Cardiac muscle cell (in vitro differentiated cells and primary cell): ENCODE measurements at regions not wholly inside any gene's neighbourhood (a gene's known extent, or its start where the extent isn't known, plus 50 kb on each side); places are given as distances from the start of the nearest gene placed in this dataset.

Experiments
- DNase-seq, 2 donors: peaks; one replicate each; pipeline versions ENCODE4 v3.0.0 to v3.0.0-alpha.2; 2010 to 2017; ENCODE audit warnings: low read depth in 1 of 2, low spot score in 1 of 2
- H3K27ac ChIP-seq: fragments of 200-600 bp; sonication (generic); 2 replicates; pipeline ENCODE4 v1.5.1; 2016
- H3K27me3 ChIP-seq: fragments of 200-600 bp; sonication (generic); 2 replicates; pipeline ENCODE4 v1.6.0; 2016; ENCODE audit warnings: control low read depth
- H3K36me3 ChIP-seq: fragments of 200-600 bp; sonication (generic); 2 replicates; pipeline ENCODE4 v1.5.1; 2016; ENCODE audit warnings: control low read depth
- H3K4me1 ChIP-seq: fragments of 200-600 bp; sonication (generic); 2 replicates; pipeline ENCODE4 v1.8.1; 2017; ENCODE audit warnings: low read depth, mild to moderate bottlenecking, mixed run types
- H3K4me3 ChIP-seq: fragments of 200-600 bp; sonication (generic); 2 replicates; pipeline ENCODE4 v1.5.1; 2016; ENCODE audit warnings: mild to moderate bottlenecking
- H3K9me3 ChIP-seq: fragments of 200-600 bp; sonication (generic); 2 replicates; pipeline ENCODE4 v1.5.1; 2017; ENCODE audit warnings: low read depth, mild to moderate bottlenecking, control low read depth
- CTCF ChIP-seq: IDR thresholded peaks from 2 replicates; pipeline ENCODE4 v1.5.1; 2012; ENCODE audit warnings: low read depth, mild to moderate bottlenecking, low read length

- no peak for DNase-seq
- peaks cover 4% of the 10 kb centered on the region for H3K27me3 ChIP-seq
- H3K4me3 ChIP-seq: no peak overlapping the region
- no peak for TF ChIP-seq CTCF
- H3K36me3 ChIP-seq: no peaks in the 10 kb centered on the region
- no peaks in the 10 kb centered on the region for H3K4me1 ChIP-seq
- H3K27ac ChIP-seq: no peak overlapping the region
- no peaks in the 10 kb centered on the region for H3K9me3 ChIP-seq
Observed at GRCh38 chr3:193946945-193947344, 189.0 kb upstream of the HES1 start.

GRCh38 chr3:193947596-193947995 is 188.4 kb upstream of the HES1 start:
- Histone ChIP-seq H3K4me3 (no peak overlapping the region), H3K27ac (no peak overlapping the region), H3K4me1 (no peaks in the 10 kb centered on the region), H3K36me3 (no peaks in the 10 kb centered on the region), H3K9me3 (no peaks in the 10 kb centered on the region), H3K27me3 (peaks cover 4% of the 10 kb centered on the region)
- DNase-seq: no peak
- TF ChIP-seq CTCF: no peak

GRCh38 chr3:193948459-193948858 is 187.5 kb upstream of the HES1 start:
- Histone ChIP-seq H3K27ac (no peak overlapping the region), H3K4me3 (no peak overlapping the region), H3K36me3 (no peaks in the 10 kb centered on the region), H3K9me3 (no peaks in the 10 kb centered on the region), H3K27me3 (peaks cover 4% of the 10 kb centered on the region), H3K4me1 (no peaks in the 10 kb centered on the region)
- no peak for DNase-seq
- no peak for TF ChIP-seq CTCF

GRCh38 chr3:193951859-193952258 is 184.1 kb upstream of the HES1 start:
- Histone ChIP-seq H3K4me3 (no peak overlapping the region), H3K27ac (no peak overlapping the region), H3K9me3 (no peaks in the 10 kb centered on the region), H3K36me3 (no peaks in the 10 kb centered on the region), H3K4me1 (no peaks in the 10 kb centered on the region), H3K27me3 (no peaks in the 10 kb centered on the region)
- TF ChIP-seq CTCF: no peak
- no peak for DNase-seq

- Histone ChIP-seq H3K27ac (no peak overlapping the region), H3K4me1 (no peaks in the 10 kb centered on the region), H3K36me3 (no peaks in the 10 kb centered on the region), H3K4me3 (no peak overlapping the region), H3K9me3 (no peaks in the 10 kb centered on the region), H3K27me3 (no peaks in the 10 kb centered on the region)
- DNase-seq: no peak
- no peak for TF ChIP-seq CTCF
Observed at GRCh38 chr3:193954752-193955151, 181.2 kb upstream of the HES1 start.

- Histone ChIP-seq H3K36me3 (no peaks in the 10 kb centered on the region), H3K27me3 (no peaks in the 10 kb centered on the region), H3K9me3 (no peaks in the 10 kb centered on the region), H3K4me3 (no peak overlapping the region), H3K27ac (no peak overlapping the region), H3K4me1 (no peaks in the 10 kb centered on the region)
- DNase-seq: no peak
- TF ChIP-seq CTCF: no peak
Observed at GRCh38 chr3:193955719-193956118, 180.2 kb upstream of the HES1 start.
